Ascending aorta (tissue), 2 donors: ENCODE measurements at regions not wholly inside any gene's neighbourhood (a gene's known extent, or its start where the extent isn't known, plus 50 kb on each side); places are given as distances from the start of the nearest gene placed in this dataset.
A peak's percentile ranks its signal among the peaks of the same experiment; 100 is the strongest.

Source experiments
- DNase-seq, 2 donors: peaks; one replicate each; pipeline ENCODE4 v3.0.0-alpha.2; 2019; ENCODE audit warnings: low spot score in 2 of 2
- H3K27ac ChIP-seq, 2 donors: fragments of 200-600 bp; sonication (generic); one replicate each; pipeline ENCODE4 v1.5.1; 2016 to 2017; ENCODE audit warnings: mild to moderate bottlenecking in 1 of 2
- H3K27me3 ChIP-seq: fragments of 200-600 bp; sonication (generic); one replicate; pipeline ENCODE4 v1.5.1; 2017
- H3K36me3 ChIP-seq, 2 donors: fragments of 200-600 bp; sonication (generic); one replicate each; pipeline ENCODE4 v1.5.1; 2016
- H3K4me1 ChIP-seq, 2 donors: fragments of 200-600 bp; sonication (generic); one replicate each; pipeline ENCODE4 v1.5.1; 2016 to 2017; ENCODE audit warnings: mild to moderate bottlenecking in 1 of 2
- H3K4me3 ChIP-seq, 2 donors: fragments of 200-600 bp; sonication (generic); one replicate each; pipeline ENCODE4 v1.5.1; 2016 to 2017; ENCODE audit warnings: mild to moderate bottlenecking in 1 of 2
- H3K9me3 ChIP-seq, 2 donors: fragments of 200-600 bp; sonication (generic); one replicate each; pipeline ENCODE4 v1.5.1; 2016
- intact Hi-C: fragments of 100-400 bp; cut with DNase I; formaldehyde crosslinking; loops from one replicate; pipeline ENCODE4 v1.15.1; 2023
- TF ChIP-seq, protein P1 (sequence below), 3 experiments: fragments of 200-600 bp in 2 of 3; fragments of 450-650 bp in 1 of 3; sonication (generic) in 2 of 3; IDR thresholded peaks; one replicate each; pipeline ENCODE4 v1.5.1; 2016 to 2019; ENCODE audit warnings: antibody characterized with exemption in 3 of 3, mild to moderate bottlenecking in 1 of 3, moderate library complexity in 1 of 3

DNA sequence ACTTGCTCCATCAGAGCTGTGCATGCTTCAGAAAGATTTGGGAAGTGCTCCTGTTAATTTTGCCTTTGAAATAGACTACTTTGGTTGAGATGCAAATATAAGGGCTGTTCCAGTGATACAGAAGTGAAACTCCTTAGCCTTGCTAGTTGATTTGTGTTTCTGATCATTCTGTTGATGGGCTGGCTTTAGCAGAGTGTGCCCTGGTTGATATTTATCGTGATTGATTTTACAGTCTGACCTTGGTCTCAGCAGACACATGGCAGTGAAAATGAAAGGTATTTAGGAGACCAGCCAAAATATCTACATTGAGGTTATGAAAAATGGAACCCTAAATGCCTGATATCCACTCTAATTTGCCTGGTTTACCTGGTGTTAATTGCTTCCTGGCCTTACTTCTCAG, 122.1 kb upstream of the CEP162 start:
- intact Hi-C loops = no loop called here
- no peaks in the 10 kb centered on the region for H3K36me3 ChIP-seq
- H3K9me3 ChIP-seq = no peaks in the 10 kb centered on the region
- no peaks in the 10 kb centered on the region for H3K4me1 ChIP-seq
- H3K27ac ChIP-seq = no peak overlapping the region
- DNase-seq = no peak
- H3K27me3 ChIP-seq = no peaks in the 10 kb centered on the region
- no peak overlapping the region for H3K4me3 ChIP-seq
- TF ChIP-seq, protein P1, sequence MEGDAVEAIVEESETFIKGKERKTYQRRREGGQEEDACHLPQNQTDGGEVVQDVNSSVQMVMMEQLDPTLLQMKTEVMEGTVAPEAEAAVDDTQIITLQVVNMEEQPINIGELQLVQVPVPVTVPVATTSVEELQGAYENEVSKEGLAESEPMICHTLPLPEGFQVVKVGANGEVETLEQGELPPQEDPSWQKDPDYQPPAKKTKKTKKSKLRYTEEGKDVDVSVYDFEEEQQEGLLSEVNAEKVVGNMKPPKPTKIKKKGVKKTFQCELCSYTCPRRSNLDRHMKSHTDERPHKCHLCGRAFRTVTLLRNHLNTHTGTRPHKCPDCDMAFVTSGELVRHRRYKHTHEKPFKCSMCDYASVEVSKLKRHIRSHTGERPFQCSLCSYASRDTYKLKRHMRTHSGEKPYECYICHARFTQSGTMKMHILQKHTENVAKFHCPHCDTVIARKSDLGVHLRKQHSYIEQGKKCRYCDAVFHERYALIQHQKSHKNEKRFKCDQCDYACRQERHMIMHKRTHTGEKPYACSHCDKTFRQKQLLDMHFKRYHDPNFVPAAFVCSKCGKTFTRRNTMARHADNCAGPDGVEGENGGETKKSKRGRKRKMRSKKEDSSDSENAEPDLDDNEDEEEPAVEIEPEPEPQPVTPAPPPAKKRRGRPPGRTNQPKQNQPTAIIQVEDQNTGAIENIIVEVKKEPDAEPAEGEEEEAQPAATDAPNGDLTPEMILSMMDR (IDR thresholded peaks at IDR 0.05) = no peak

DNA sequence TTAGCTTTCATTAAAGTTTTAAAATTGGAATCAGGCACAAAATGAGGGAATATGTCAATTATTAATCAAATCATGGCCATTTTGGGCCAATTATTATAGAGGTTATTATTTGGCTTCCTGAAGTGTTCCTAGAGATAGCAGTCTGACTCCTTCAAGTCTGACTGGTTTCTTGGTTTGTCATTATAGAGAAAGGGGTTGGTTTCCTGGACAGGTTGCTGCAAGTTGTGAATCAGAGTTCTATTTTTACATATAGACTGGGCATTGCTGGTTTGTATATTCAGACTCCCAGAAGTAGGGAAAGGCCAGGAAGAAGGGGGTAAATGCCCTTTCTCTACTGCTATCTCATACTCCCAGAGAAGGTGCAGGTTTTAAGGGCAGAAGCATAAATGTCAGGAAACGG, 121.4 kb upstream of the CEP162 start:
- H3K9me3 ChIP-seq = no peaks in the 10 kb centered on the region
- no peaks in the 10 kb centered on the region for H3K4me1 ChIP-seq
- no peak for DNase-seq
- no peaks in the 10 kb centered on the region for H3K27me3 ChIP-seq
- H3K4me3 ChIP-seq = no peak overlapping the region
- intact Hi-C loops = no loop called here
- no peak overlapping the region for H3K27ac ChIP-seq
- TF ChIP-seq, protein P1 (IDR thresholded peaks at IDR 0.05) = no peak
- no peaks in the 10 kb centered on the region for H3K36me3 ChIP-seq

DNA sequence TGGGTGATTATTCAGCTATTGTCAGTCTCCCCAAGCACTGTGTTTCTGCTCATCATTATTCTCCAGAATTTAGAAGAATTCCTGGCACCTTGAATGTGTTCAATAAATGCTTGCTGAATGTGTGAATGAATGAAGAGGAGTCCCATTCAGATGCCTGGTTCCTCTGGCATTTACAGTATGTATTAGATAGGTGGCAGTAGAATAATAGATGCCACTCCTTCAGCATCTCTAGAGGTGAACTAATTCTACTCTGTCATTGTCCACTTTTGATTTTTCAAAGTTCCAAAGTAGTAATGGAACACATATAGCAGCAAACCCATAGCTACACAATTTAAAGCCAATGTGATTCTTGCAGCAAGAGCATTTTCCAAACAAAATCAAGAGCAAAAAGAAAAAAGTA, 118.9 kb upstream of the CEP162 start:
- no peaks in the 10 kb centered on the region for H3K4me1 ChIP-seq
- no peaks in the 10 kb centered on the region for H3K27me3 ChIP-seq
- TF ChIP-seq, protein P1 (IDR thresholded peaks at IDR 0.05) = peak in 1 of 3 experiments; percentile 16
- H3K9me3 ChIP-seq = no peaks in the 10 kb centered on the region
- H3K36me3 ChIP-seq = no peaks in the 10 kb centered on the region
- DNase-seq = no peak
- intact Hi-C loops = no loop called here
- no peak overlapping the region for H3K27ac ChIP-seq
- no peak overlapping the region for H3K4me3 ChIP-seq

DNA sequence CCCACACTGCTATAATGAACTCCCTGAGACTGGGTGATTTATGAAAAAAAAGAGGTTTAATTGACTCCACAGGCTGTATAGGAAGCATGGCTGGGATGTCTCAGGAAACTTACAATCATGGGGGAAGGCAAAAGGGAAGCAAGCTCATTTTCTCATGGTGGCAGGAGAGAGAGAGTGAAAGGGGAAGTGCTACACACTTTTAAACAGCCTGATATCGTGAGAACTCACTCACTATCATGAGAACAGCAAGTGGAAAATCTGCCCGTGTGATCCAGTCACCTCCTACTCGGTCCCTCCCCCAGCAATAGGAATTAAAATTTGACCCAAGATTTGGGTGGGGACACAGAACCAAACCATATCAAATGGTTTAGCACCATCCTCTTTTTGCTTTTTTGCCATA, 116.6 kb upstream of the CEP162 start:
- H3K27ac ChIP-seq = no peak overlapping the region
- H3K36me3 ChIP-seq = no peaks in the 10 kb centered on the region
- no peak overlapping the region for H3K4me3 ChIP-seq
- DNase-seq = no peak
- H3K27me3 ChIP-seq = no peaks in the 10 kb centered on the region
- H3K4me1 ChIP-seq = no peaks in the 10 kb centered on the region
- intact Hi-C loops = no loop called here
- TF ChIP-seq, protein P1 (IDR thresholded peaks at IDR 0.05) = no peak
- peaks cover 0 to 3% of the 10 kb centered on the region in 2 donors for H3K9me3 ChIP-seq

DNA sequence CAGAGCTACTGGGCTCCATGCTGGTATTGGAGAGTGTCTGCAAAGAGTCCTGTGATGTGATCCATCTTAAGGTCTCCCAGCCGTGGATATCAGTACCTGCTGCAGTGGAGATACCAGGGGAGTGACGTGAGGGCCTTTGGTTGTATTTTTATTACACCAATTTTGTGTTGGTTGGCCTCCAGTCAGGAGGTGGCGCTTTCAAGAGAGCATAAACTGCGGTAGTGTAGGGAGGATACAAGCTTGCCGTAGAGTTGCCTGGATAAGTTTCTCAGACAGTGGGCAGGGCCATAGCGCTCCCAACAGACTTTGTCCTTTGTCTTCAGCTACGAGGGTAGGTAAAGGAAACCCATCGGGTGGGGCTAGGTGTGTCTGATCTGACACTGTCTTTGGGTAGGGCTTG, 113.0 kb upstream of the CEP162 start:
- intact Hi-C loops = no loop called here
- DNase-seq = no peak

More for the DNA sequence above, 113.0 kb upstream of the CEP162 start:
- Histone ChIP-seq H3K9me3 (peaks cover 0 to 10% of the 10 kb centered on the region in 2 donors), H3K27ac (no peak overlapping the region), H3K36me3 (no peaks in the 10 kb centered on the region), H3K4me1 (no peaks in the 10 kb centered on the region), H3K4me3 (no peak overlapping the region), H3K27me3 (no peaks in the 10 kb centered on the region)
- TF ChIP-seq, protein P1 (IDR thresholded peaks at IDR 0.05) = no peak
